ENCODE measurements at regions not wholly inside any gene's neighbourhood (a gene's known extent, or its start where the extent isn't known, plus 50 kb on each side); places are given as distances from the start of the nearest gene placed in this dataset.

GRCh38 chr4:16353165-16353564 lies 126.9 kb upstream of the TAPT1 start:
- no peak overlapping the region for H3K27ac ChIP-seq (ENCODE audit: low read depth in 1 of 2, low read length in 2 of 2)
- no peak for DNase-seq
- no peaks in the 10 kb centered on the region for H3K4me1 Mint-ChIP-seq (ENCODE audit: low read depth)
- ChIA-PET POLR2A (no interaction called here), CTCF (no interaction called here)
- H3K27me3 Mint-ChIP-seq, result peaks cover 38% of the 10 kb centered on the region
- no peak for TF ChIP-seq CTCF (IDR thresholded peaks at IDR 0.05)
- H3K36me3 Mint-ChIP-seq (ENCODE audit: low read depth), result no peaks in the 10 kb centered on the region
- no peak overlapping the region for H3K4me3 Mint-ChIP-seq
- ATAC-seq (ENCODE audit: poor library complexity), result no peak
- no peaks in the 10 kb centered on the region for H3K9me3 ChIP-seq (ENCODE audit: control insufficient read depth in 1 of 2, insufficient read depth in 1 of 2, low read length in 2 of 2)
- no peaks in the 10 kb centered on the region for H3K4me1 ChIP-seq (ENCODE audit: insufficient read depth, low read length)
- H3K4me3 ChIP-seq (ENCODE audit: low read length), result no peak overlapping the region
- no peaks in the 10 kb centered on the region for H3K36me3 ChIP-seq (ENCODE audit: insufficient read depth, low read length)
- no peak overlapping the region for H3K27ac Mint-ChIP-seq
- intact Hi-C loops (cut with DNase I, micrococcal nuclease), result no loop called here
- peaks cover 2% of the 10 kb centered on the region for H3K9me3 Mint-ChIP-seq
- H3K27me3 ChIP-seq (ENCODE audit: control insufficient read depth in 1 of 2, insufficient read depth in 2 of 2, low read length in 2 of 2), result no peaks in the 10 kb centered on the region

- no peaks in the 10 kb centered on the region for H3K36me3 Mint-ChIP-seq (ENCODE audit: low read depth)
- no peak overlapping the region for H3K4me3 ChIP-seq (ENCODE audit: low read length)
- no peaks in the 10 kb centered on the region for H3K36me3 ChIP-seq (ENCODE audit: insufficient read depth, low read length)
- H3K9me3 Mint-ChIP-seq, result peaks cover 2% of the 10 kb centered on the region
- H3K27ac ChIP-seq (ENCODE audit: low read depth in 1 of 2, low read length in 2 of 2), result no peak overlapping the region
- ChIA-PET CTCF (no interaction called here), POLR2A (no interaction called here)
- H3K4me1 ChIP-seq (ENCODE audit: insufficient read depth, low read length), result no peaks in the 10 kb centered on the region
- no peak overlapping the region for H3K27ac Mint-ChIP-seq
- no peaks in the 10 kb centered on the region for H3K9me3 ChIP-seq (ENCODE audit: control insufficient read depth in 1 of 2, insufficient read depth in 1 of 2, low read length in 2 of 2)
- H3K27me3 ChIP-seq (ENCODE audit: control insufficient read depth in 1 of 2, insufficient read depth in 2 of 2, low read length in 2 of 2), result no peaks in the 10 kb centered on the region
- TF ChIP-seq CTCF (IDR thresholded peaks at IDR 0.05), result no peak
- H3K27me3 Mint-ChIP-seq, result peaks cover 41% of the 10 kb centered on the region
- no peak overlapping the region for H3K4me3 Mint-ChIP-seq
- no peaks in the 10 kb centered on the region for H3K4me1 Mint-ChIP-seq (ENCODE audit: low read depth)
- DNase-seq (no peak), ATAC-seq (ENCODE audit: poor library complexity) (no peak)
- intact Hi-C loops (cut with DNase I, micrococcal nuclease), result no loop called here
Measured at GRCh38 chr4:16351161-16351560, 124.9 kb upstream of the TAPT1 start.

GRCh38 chr4:16344853-16345252 lies 118.6 kb upstream of the TAPT1 start:
- H3K27ac ChIP-seq (ENCODE audit: low read depth in 1 of 2, low read length in 2 of 2), result no peak overlapping the region
- POLR2A ChIA-PET, result no interaction called here
- no peak for TF ChIP-seq CTCF (IDR thresholded peaks at IDR 0.05)
- H3K4me3 Mint-ChIP-seq, result no peak overlapping the region
- H3K9me3 ChIP-seq (ENCODE audit: control insufficient read depth in 1 of 2, insufficient read depth in 1 of 2, low read length in 2 of 2), result no peaks in the 10 kb centered on the region
- no peaks in the 10 kb centered on the region for H3K36me3 Mint-ChIP-seq (ENCODE audit: low read depth)
- DNase-seq (no peak), ATAC-seq (ENCODE audit: poor library complexity) (no peak)
- CTCF ChIA-PET, result no interaction called here
- H3K27me3 Mint-ChIP-seq, result peaks cover 36% of the 10 kb centered on the region
- H3K9me3 Mint-ChIP-seq, result peaks cover 2% of the 10 kb centered on the region
- no peaks in the 10 kb centered on the region for H3K36me3 ChIP-seq (ENCODE audit: insufficient read depth, low read length)
- H3K4me3 ChIP-seq (ENCODE audit: low read length), result no peak overlapping the region
- intact Hi-C loops (cut with DNase I, micrococcal nuclease), result no loop called here
- no peaks in the 10 kb centered on the region for H3K4me1 Mint-ChIP-seq (ENCODE audit: low read depth)
- H3K4me1 ChIP-seq (ENCODE audit: insufficient read depth, low read length), result no peaks in the 10 kb centered on the region
- no peak overlapping the region for H3K27ac Mint-ChIP-seq
- H3K27me3 ChIP-seq (ENCODE audit: control insufficient read depth in 1 of 2, insufficient read depth in 2 of 2, low read length in 2 of 2), result no peaks in the 10 kb centered on the region
